Thymus (tissue), 11 donors: ENCODE measurements at regions not wholly inside any gene's neighbourhood (a gene's known extent, or its start where the extent isn't known, plus 50 kb on each side); places are given as distances from the start of the nearest gene placed in this dataset.

Experiments used
- DNase-seq, 9 donors: peaks; one replicate each; pipeline ENCODE4 v3.0.0-alpha.2; 2013; ENCODE audit warnings: low spot score in 9 of 9, low read depth in 6 of 9, missing footprints in 1 of 9
- H3K27ac ChIP-seq, 2 donors: one replicate each; pipeline ENCODE4 v1.5.1; 2013; ENCODE audit warnings: control low read depth in 1 of 2, low read depth in 1 of 2, low read length in 1 of 2, mild to moderate bottlenecking in 1 of 2, moderate library complexity in 1 of 2
- H3K27me3 ChIP-seq, 2 donors: one replicate each; pipeline ENCODE4 v1.5.1; 2013; ENCODE audit warnings: low read length in 1 of 2; ENCODE audit not compliant: control insufficient read depth in 2 of 2, insufficient read depth in 1 of 2
- H3K36me3 ChIP-seq, 2 donors: one replicate each; pipeline ENCODE4 v1.5.1; 2013; ENCODE audit warnings: low read length in 1 of 2, mild to moderate bottlenecking in 1 of 2, moderate library complexity in 1 of 2; ENCODE audit not compliant: control insufficient read depth in 2 of 2, insufficient read depth in 2 of 2
- H3K4me1 ChIP-seq, 2 donors: one replicate each; pipeline ENCODE4 v1.5.1; 2013; ENCODE audit warnings: low read length in 2 of 2; ENCODE audit not compliant: control insufficient read depth in 2 of 2, insufficient read depth in 2 of 2
- H3K4me3 ChIP-seq, 2 donors: one replicate each; pipeline ENCODE4 v1.5.1; 2013; ENCODE audit warnings: low read length in 2 of 2, control low read depth in 1 of 2, mild to moderate bottlenecking in 1 of 2
- H3K9me3 ChIP-seq, 2 donors: one replicate each; pipeline ENCODE4 v1.5.1; 2013; ENCODE audit warnings: low read length in 1 of 2, mild to moderate bottlenecking in 1 of 2; ENCODE audit not compliant: control insufficient read depth in 2 of 2, insufficient read depth in 1 of 2
- WGBS: extraction: QIAGEN DNeasy Blood & Tissue Kit; methylation state at CpG from one replicate; pipeline ENCODE4 v1.1.7; 2013; 5-methylcytosine and 5-hydroxymethylcytosine counted together
- donor health status: healthy.

DNA sequence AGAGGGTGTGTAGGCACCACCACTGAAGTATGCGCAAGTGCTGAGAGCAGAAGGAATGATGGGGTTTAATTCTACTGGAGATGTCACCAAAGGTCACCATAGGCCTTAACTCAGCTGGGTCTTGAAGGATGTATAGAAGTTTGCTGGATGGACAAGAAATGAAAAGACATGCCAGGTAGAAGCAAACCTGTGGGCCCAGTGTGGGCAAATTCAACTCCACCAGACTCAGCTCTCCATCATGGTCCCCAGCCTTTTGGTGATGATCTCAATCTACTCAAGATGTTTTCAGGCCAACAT lies 124.5 kb downstream of the SNX5 start:
- 78% methylated on average over 1 of the region's 1 CpG for WGBS
- Histone ChIP-seq H3K27ac (no peak overlapping the region), H3K27me3 (no peaks in the 10 kb centered on the region), H3K9me3 (peaks cover 0 to 3% of the 10 kb centered on the region in 2 donors), H3K4me1 (peaks cover 10 to 21% of the 10 kb centered on the region in 2 donors), H3K36me3 (no peaks in the 10 kb centered on the region), H3K4me3 (no peak overlapping the region)
- no peak for DNase-seq

DNA sequence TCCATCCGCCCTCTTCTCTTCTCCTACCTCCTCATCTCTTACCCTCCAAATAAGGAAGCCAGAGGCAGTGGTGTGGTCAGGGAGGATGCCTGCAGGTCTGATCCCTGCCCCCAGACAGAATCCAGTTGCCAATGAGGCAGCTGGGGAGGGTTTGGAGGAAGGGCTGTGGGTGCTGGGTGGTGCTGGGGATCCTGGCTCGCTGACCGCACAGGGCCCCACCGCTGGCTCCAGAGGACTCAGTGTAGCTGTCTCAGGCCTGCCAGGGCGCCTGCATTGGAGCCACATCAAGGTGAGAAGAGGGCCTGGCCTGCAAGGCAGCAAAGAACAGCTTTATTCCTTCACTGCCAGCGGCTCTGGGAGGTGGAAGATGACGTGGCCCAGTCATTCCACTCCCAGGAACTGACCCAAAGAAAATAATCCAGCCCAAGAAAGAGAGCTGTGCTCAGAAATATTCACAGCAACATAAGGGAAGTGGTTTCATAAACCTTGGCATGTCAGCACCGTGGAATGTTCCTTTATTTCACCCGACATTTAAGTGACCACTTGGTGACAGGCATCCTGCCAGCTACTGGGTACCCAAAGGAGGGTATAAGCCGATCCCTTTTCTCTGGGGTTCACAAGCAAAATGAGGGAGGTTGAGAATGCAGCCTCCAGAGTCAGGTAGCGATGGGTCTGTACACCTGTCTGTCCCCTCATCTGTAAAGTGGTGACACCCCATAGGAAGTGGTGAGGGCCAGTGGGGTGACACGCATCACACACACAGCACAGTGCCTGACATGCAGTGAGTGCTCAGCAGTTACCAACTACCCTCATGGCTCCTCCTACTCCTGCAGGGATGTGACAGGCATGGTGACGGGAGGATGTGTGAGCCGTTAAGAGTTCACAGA lies 125.1 kb downstream of the SNX5 start:
- Histone ChIP-seq H3K4me1 (peaks cover 7 to 16% of the 10 kb centered on the region in 2 donors), H3K27ac (no peak overlapping the region), H3K36me3 (no peaks in the 10 kb centered on the region), H3K27me3 (no peaks in the 10 kb centered on the region), H3K9me3 (no peaks in the 10 kb centered on the region), H3K4me3 (no peak overlapping the region)
- WGBS: 60% methylated on average over 14 of the region's 14 CpGs
- DNase-seq: peak in 2 of 9 donors; percentile 9 to 40

DNA sequence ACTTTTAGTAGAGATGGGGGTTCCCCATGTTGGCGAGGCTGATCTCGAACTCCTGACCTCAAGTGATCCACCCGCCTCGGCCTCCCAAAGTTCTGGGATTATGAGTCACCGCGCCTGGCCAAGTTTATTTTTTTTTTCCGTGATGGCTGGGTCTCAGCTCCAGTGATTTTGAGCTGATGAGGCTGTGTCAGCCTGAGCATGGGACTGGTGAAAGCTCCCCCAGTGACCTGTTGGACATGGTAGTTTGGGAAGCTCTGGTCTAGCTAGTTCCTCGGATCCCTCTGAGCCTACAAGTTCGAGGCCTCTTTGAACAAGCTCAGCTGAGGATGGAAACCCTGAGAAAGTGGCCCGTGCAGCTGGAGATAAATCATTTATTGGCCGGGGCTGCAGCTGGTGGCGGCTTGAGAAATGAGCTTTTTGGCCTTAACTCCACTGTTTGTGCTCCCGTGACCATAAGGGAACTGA lies 126.8 kb downstream of the SNX5 start:
- H3K4me1 ChIP-seq: peaks cover 0 to 7% of the 10 kb centered on the region in 2 donors
- no peak for DNase-seq
- H3K27ac ChIP-seq: no peak overlapping the region
- H3K4me3 ChIP-seq: no peak overlapping the region
- no peaks in the 10 kb centered on the region for H3K27me3 ChIP-seq
- H3K9me3 ChIP-seq: no peaks in the 10 kb centered on the region
- WGBS: 92% methylated on average over 13 of the region's 13 CpGs
- H3K36me3 ChIP-seq: no peaks in the 10 kb centered on the region

DNA sequence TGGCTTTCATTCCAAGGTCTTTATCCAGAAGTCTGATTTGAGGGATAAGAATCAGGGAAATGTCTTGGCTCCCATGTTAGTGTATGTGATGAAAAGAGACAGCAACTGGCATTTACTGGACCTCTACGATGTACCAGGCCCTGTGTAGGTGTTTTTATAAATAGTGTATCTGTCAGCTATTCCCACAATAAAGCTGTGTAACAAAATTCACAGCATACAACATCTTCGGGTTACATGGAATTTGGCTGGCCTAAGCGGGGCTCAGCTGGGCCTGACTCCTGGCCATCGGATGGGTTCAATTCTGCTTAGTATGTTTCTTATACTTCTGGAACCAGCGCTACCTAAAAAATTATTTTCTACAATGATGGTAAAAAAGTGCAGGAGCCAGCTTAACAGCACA lies 128.2 kb downstream of the SNX5 start:
- Histone ChIP-seq H3K27ac (no peak overlapping the region), H3K27me3 (no peaks in the 10 kb centered on the region), H3K36me3 (no peaks in the 10 kb centered on the region), H3K4me3 (no peak overlapping the region), H3K9me3 (no peaks in the 10 kb centered on the region), H3K4me1 (peaks cover 0 to 7% of the 10 kb centered on the region in 2 donors)
- no peak for DNase-seq
- 90% methylated on average over 5 of the region's 5 CpGs for WGBS

DNA sequence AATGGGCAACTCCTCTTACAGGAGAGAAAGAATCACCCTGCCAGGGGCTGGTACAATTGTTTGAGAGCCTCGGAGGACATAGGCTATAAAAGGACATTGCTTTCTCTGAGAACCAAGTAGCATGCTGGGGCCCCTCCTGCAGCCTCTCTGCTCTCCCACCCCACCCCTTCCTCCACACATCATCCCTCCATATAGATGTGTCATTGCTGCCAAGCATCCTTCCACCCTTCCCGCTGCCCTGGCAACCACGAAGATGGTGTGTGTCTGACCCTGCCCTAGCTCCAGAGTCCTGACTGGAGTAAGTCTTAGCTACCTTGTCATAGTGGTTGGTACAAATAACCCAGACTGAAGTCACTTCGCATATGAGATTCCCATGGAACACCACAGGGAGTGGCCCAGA lies 129.7 kb downstream of the SNX5 start:
- no peak overlapping the region for H3K27ac ChIP-seq
- WGBS: 96% methylated on average over 4 of the region's 4 CpGs

DNA sequence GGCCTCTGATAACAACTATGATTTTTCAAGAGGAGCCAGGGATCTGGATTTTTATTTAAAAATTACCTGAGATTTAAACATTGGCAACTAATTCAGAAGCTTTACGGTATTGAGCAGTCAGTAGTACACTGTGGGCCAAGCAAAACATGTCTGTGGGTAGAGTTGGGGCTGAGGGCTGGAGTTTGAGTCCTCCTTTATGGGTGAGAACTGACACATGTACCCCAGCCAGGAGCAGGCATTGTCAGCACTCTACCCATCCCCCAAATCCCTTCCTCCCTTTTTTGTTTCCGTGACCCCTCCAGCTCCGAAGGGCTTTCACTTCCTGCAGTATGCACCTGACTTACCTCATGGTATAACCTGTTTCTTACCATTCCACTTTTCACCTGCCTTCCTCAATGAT lies 131.4 kb downstream of the SNX5 start:
- DNase-seq: no peak
- H3K27ac ChIP-seq: no peak overlapping the region
- WGBS: 96% methylated on average over 3 of the region's 3 CpGs
- H3K9me3 ChIP-seq: no peaks in the 10 kb centered on the region
- H3K27me3 ChIP-seq: no peaks in the 10 kb centered on the region
- H3K36me3 ChIP-seq: no peaks in the 10 kb centered on the region
- H3K4me3 ChIP-seq: no peak overlapping the region
- no peaks in the 10 kb centered on the region for H3K4me1 ChIP-seq

More for the DNA sequence above, 129.7 kb downstream of the SNX5 start:
- H3K27me3 ChIP-seq: no peaks in the 10 kb centered on the region
- no peak for DNase-seq
- H3K4me3 ChIP-seq: no peak overlapping the region
- H3K9me3 ChIP-seq: no peaks in the 10 kb centered on the region
- H3K4me1 ChIP-seq: peaks cover 0 to 3% of the 10 kb centered on the region in 2 donors
- H3K36me3 ChIP-seq: no peaks in the 10 kb centered on the region

DNA sequence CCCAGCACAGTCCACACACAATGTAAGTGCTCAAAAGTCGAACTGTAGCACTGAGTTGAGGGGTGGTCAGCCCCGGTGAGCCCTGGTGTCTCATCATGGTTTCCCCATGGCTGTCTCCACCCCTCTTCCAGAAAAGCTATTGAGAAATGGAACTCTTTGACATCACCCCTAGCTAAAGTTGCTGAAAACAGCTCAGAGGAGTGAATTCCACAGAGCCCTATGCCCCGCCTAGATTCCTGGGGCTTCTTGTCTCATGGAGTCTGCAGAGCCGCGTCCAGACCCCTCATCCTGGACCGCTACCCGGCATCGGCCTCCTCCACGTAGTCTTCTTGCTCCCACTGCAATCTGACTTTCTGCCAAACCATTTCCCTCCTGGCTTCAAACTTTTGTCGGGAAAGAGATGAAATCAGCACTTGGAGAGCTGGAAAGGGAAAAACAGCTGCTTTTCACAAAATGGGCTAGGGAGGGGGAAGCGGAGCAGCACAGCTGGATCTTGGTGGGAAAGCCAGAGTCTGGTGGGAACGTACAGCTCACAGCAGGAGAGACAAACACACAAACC lies 132.2 kb downstream of the SNX5 start:
- no peak overlapping the region for H3K4me3 ChIP-seq
- no peak overlapping the region for H3K27ac ChIP-seq
- 90% methylated on average over 12 of the region's 12 CpGs for WGBS
- H3K36me3 ChIP-seq: no peaks in the 10 kb centered on the region
- H3K4me1 ChIP-seq: no peaks in the 10 kb centered on the region
- no peak for DNase-seq
- H3K9me3 ChIP-seq: no peaks in the 10 kb centered on the region
- H3K27me3 ChIP-seq: no peaks in the 10 kb centered on the region

DNA sequence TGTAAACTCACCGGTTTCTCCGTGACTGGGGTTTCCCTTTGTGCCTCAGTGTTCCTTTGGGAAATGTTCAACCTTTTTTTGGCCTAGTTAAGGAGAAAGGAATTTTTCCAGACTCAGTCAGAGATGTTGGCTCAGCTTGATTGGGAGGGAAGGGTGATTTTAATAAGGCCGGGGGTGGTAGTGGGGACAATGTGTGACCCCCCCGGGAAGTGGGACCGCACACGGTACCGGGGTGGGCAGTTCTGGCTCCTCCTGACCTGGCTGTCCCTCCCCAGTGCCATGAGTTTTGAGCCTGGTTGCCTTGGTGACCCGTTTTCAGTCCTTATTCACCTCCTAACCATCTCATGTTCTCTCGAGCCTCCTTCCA lies 132.7 kb downstream of the SNX5 start:
- 93% methylated on average over 9 of the region's 9 CpGs for WGBS
- DNase-seq: no peak
- no peaks in the 10 kb centered on the region for H3K36me3 ChIP-seq
- H3K27me3 ChIP-seq: no peaks in the 10 kb centered on the region
- H3K4me3 ChIP-seq: no peak overlapping the region
- no peak overlapping the region for H3K27ac ChIP-seq
- H3K9me3 ChIP-seq: no peaks in the 10 kb centered on the region
- no peaks in the 10 kb centered on the region for H3K4me1 ChIP-seq

DNA sequence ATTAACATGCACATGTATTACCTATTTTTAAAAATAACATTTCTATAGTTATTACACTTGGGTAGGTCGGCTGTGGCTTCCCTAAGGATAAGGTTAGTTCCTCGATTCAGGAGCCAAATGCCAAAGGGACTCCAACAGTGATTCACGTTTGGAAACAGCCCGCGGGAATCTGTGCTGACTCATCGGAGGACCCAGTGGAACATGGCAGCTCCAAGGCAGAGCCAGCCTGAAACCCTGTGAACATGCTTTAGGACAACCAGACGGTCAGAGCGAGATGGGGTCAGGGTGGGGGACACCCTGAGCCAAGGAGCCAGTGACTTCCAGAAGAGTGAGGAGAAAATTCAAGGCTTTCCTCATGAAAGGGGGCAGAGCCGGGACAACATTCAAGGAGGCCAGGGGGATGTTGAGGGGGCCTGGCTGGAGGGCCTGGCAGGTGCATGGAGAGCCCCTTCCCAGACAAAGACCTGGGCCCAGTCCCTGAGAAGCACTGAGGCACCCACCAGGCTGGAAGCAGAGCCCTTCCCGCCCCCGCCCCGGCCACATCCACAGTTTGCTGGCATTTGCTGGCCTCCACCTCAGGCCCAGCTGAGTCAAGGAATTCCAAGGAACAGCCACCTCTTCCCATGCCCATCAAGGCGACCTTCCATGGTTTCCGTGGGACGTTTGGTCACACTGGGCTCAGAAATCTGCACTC lies 133.2 kb downstream of the SNX5 start:
- no peaks in the 10 kb centered on the region for H3K36me3 ChIP-seq
- H3K4me1 ChIP-seq: no peaks in the 10 kb centered on the region
- H3K27me3 ChIP-seq: no peaks in the 10 kb centered on the region
- H3K27ac ChIP-seq: no peak overlapping the region
- no peak overlapping the region for H3K4me3 ChIP-seq
- WGBS: 91% methylated on average over 15 of the region's 15 CpGs
- no peaks in the 10 kb centered on the region for H3K9me3 ChIP-seq
- no peak for DNase-seq
